Lung (tissue), 11 donors: ENCODE measurements at regions not wholly inside any gene's neighbourhood (a gene's known extent, or its start where the extent isn't known, plus 50 kb on each side); places are given as distances from the start of the nearest gene placed in this dataset.
"Not testable (repeated sequence)": the region's sequence is repeated elsewhere in the genome, so short reads cannot be mapped to it uniquely, and the experiment has no call there.

ENCODE experiments used
- ATAC-seq: fragments of 200-7000 bp; cut with Tn5 transposase; one replicate; pipeline ENCODE4 v1.9.1; 2020; ENCODE audit warnings: moderate number of reproducible peaks; ENCODE audit not compliant: insufficient read depth, low FRiP score
- DNase-seq, 3 donors: peaks; one replicate each; pipeline ENCODE4 v3.0.0-alpha.2; 2013 to 2017
- H3K27ac ChIP-seq, 2 donors: one replicate each; pipeline ENCODE4 v1.5.1; 2013; ENCODE audit warnings: mild to moderate bottlenecking in 2 of 2, moderate library complexity in 2 of 2, control low read depth in 1 of 2, inconsistent platforms in 1 of 2, low read depth in 1 of 2, low read length in 1 of 2
- H3K27me3 ChIP-seq, 3 donors: one replicate each; pipeline ENCODE4 v1.5.1; 2013; ENCODE audit warnings: low read length in 2 of 3; ENCODE audit not compliant: control insufficient read depth in 3 of 3, insufficient read depth in 3 of 3
- H3K36me3 ChIP-seq, 4 donors: one replicate each; pipeline ENCODE4 v1.5.1; 2013; ENCODE audit warnings: low read length in 4 of 4, mild to moderate bottlenecking in 1 of 4, moderate library complexity in 1 of 4; ENCODE audit not compliant: control insufficient read depth in 4 of 4, insufficient read depth in 4 of 4
- H3K4me1 ChIP-seq, 5 donors: one replicate each; pipeline ENCODE4 v1.5.1; 2013; ENCODE audit warnings: low read length in 5 of 5, mild to moderate bottlenecking in 2 of 5, moderate library complexity in 1 of 5; ENCODE audit not compliant: control insufficient read depth in 5 of 5, insufficient read depth in 5 of 5
- H3K4me3 ChIP-seq: one replicate; pipeline ENCODE4 v1.5.1; 2013; ENCODE audit warnings: mild to moderate bottlenecking, control low read depth, moderate library complexity
- H3K9ac ChIP-seq, 2 donors: one replicate each; pipeline ENCODE4 v1.5.1; 2013; ENCODE audit warnings: low read length in 2 of 2, control low read depth in 1 of 2; ENCODE audit not compliant: insufficient read depth in 1 of 2
- H3K9me3 ChIP-seq, 4 donors: one replicate each; pipeline ENCODE4 v1.5.1; 2013; ENCODE audit warnings: low read length in 3 of 4, mild to moderate bottlenecking in 1 of 4, moderate library complexity in 1 of 4; ENCODE audit not compliant: control insufficient read depth in 4 of 4, insufficient read depth in 3 of 4
- WGBS, 2 donors: extraction: QIAGEN DNeasy Blood & Tissue Kit; methylation state at CpG; one replicate each; pipeline ENCODE4 v1.1.7; 2013; 5-methylcytosine and 5-hydroxymethylcytosine counted together
- TF ChIP-seq, protein P1 (sequence below): IDR thresholded peaks from 2 replicates; pipeline ENCODE4 v1.5.1; 2012; ENCODE audit warnings: mild to moderate bottlenecking; ENCODE audit errors: control extremely low read depth, extremely low read depth
- donor health status: control.
- donor health status: control.
- donor health status: Bipolar disorder and iron deficiency.
- donor health status: healthy.
- donor health status: DM: yes; HTN: yes; CAD: no.

DNA sequence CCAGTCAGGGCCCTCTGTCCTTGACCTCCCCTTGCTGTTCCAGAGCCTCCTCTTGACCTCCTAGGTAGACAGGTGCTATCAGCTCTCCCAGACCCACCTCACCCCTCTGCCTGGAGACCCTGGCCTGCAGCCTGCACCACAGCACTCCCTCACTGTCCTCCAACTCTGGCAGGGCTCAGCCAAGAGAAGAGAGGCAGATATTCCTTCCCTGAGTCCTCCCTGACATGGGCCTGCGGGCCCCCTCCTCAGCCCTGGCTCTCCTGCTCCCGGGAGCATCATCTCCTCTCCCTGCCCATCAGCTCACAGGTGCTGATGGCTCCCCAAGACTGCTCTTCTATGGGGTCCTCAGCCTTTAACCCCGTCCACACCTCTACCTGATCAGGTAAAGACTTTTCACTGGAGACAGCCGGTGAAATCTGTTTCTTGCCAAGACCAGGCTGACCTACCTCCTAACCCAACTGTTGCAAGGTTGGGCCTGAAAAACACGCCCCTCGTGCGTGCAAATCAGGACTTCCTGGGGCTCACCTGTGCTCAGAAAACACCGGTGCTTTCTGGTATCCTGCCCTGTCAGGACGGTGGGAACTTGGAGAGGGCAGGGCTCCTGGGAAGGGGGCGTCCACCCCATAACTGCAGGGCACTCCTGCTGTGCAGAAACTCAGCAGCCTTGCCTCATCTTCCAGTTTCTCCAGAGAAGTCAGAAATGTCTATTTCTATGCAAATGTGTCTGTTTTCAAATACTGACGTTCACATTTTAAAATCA, 160.7 kb downstream of the SHANK2 start:
- H3K27me3 ChIP-seq = no peaks in the 10 kb centered on the region
- no peak overlapping the region for H3K4me3 ChIP-seq
- H3K4me1 ChIP-seq = peaks cover 0 to 1% (median 0%) of the 10 kb centered on the region in 5 donors
- ATAC-seq (no peak), DNase-seq (no peak)
- no peaks in the 10 kb centered on the region for H3K9me3 ChIP-seq
- peaks cover 0 to 2% (median 0%) of the 10 kb centered on the region in 4 donors for H3K36me3 ChIP-seq
- no peak overlapping the region for H3K9ac ChIP-seq
- no peak overlapping the region for H3K27ac ChIP-seq
- WGBS, 2 donors = 88 to 90% methylated on average over 11 of the region's 11 CpGs
- TF ChIP-seq, protein P1, sequence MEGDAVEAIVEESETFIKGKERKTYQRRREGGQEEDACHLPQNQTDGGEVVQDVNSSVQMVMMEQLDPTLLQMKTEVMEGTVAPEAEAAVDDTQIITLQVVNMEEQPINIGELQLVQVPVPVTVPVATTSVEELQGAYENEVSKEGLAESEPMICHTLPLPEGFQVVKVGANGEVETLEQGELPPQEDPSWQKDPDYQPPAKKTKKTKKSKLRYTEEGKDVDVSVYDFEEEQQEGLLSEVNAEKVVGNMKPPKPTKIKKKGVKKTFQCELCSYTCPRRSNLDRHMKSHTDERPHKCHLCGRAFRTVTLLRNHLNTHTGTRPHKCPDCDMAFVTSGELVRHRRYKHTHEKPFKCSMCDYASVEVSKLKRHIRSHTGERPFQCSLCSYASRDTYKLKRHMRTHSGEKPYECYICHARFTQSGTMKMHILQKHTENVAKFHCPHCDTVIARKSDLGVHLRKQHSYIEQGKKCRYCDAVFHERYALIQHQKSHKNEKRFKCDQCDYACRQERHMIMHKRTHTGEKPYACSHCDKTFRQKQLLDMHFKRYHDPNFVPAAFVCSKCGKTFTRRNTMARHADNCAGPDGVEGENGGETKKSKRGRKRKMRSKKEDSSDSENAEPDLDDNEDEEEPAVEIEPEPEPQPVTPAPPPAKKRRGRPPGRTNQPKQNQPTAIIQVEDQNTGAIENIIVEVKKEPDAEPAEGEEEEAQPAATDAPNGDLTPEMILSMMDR = no peak

DNA sequence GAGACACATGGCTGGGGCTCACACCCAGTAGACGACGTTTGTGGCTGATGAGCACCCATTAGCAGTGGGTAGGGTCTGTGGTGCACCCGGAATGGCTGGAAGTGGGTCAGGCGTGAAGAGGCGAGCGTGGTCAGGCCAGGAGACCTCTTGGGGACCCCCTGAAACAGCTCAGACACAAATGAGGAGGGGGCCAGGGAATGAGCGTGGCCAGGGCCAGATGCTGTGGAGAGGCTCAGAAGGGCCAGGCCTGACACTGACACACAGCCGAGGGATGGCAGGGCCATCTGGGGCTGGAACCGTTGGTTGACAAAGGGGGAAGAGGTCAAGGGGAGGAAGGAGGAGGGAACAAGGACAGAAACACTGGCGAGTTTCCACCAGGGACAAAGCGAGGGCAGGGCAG, 162.8 kb downstream of the SHANK2 start:
- Histone ChIP-seq H3K9ac (no peak overlapping the region), H3K4me3 (no peak overlapping the region), H3K36me3 (peaks cover 0 to 2% (median 0%) of the 10 kb centered on the region in 4 donors), H3K4me1 (no peaks in the 10 kb centered on the region), H3K27me3 (no peaks in the 10 kb centered on the region), H3K9me3 (no peaks in the 10 kb centered on the region), H3K27ac (no peak overlapping the region)
- 81 to 82% methylated on average over 11 of the region's 11 CpGs for WGBS, 2 donors
- ATAC-seq = no peak
- TF ChIP-seq, protein P1 = no peak
- DNase-seq = no peak

DNA sequence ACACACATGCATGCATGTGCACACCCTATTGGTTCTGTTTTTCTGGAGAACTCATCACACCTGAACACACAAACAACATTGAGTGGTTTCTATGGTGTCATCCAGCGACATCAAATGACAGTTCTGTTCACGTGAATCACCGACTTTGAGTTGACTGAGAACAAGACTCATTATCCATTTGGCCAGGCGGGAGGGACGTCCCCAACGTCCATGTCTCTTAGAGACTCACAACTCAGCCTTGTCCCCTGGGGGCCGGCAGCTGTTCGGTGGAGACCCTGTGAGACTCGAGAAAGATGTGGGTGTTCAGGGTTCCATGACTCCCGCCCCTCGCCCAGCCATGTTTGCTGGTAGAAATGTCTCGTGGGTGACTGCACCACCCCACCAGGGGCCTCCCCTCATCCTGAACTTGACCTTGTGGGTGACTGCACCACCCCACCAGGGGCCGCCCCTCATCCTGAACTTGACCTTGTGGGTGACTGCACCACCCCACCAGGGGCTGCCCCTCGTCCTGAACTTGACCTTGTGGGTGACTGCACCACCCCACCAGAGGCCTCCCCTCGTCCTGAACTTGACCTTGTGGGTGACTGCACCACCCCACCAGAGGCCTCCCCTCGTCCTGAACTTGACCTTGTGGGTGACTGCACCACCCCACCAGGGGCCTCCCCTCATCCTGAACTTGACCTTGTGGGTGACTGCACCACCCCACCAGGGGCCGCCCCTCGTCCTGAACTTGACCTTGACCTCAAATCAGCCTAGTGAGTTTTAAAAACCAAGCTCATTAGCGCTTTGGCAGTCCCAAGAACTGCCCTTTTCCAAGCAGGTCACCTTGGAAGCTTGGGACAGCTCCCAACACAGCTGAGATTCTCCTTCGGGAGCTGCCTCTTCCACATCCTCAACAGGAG, 163.8 kb downstream of the SHANK2 start:
- H3K4me3 ChIP-seq, H3K27me3 ChIP-seq, DNase-seq, H3K9me3 ChIP-seq, ATAC-seq, H3K9ac ChIP-seq, H3K4me1 ChIP-seq, H3K27ac ChIP-seq, H3K36me3 ChIP-seq: not testable (repeated sequence)
- whole genome bisulfite sequencing, 2 donors = 88 to 89% methylated on average over 20 of the region's 20 CpGs

DNA sequence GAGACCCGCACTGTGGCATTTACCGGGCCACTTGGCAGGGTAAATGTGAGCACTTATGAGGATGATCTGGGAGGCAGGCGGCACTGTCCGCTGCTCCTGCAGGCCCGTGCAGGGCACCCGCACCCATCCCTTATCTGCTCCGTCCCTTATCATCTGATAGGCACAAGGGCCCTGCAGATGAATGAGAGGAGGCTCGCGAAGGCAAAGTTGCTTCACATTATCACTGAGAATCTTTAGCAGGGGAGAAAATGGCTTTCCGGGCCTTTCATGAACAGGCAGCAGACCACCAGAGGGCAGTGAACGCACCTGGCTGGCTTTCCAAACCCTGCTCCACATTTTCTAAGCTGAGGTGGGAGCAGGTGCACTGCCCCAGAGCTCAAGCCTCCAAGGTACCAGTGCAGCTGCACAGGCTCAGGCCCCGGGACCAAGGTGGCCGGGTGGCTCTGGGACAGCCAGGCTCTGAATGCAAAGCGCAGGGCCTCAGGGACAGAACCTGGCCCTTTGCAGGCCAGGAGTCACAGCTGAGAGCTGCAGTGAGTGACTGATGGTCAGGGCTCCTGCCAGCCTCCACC, 165.6 kb downstream of the SHANK2 start:
- 65 to 70% methylated on average over 14 of the region's 14 CpGs for WGBS, 2 donors
- no peaks in the 10 kb centered on the region for H3K27me3 ChIP-seq
- peaks cover 0 to 2% (median 0%) of the 10 kb centered on the region in 4 donors for H3K36me3 ChIP-seq
- no peak for ATAC-seq
- H3K4me3 ChIP-seq = no peak overlapping the region
- no peak overlapping the region for H3K9ac ChIP-seq
- no peaks in the 10 kb centered on the region for H3K4me1 ChIP-seq
- TF ChIP-seq, protein P1 = peak; percentile 9
- DNase-seq = peak; percentile 36 to 44 (median 37)
- no peak overlapping the region for H3K27ac ChIP-seq
- no peaks in the 10 kb centered on the region for H3K9me3 ChIP-seq
